H9 (cell line): ENCODE measurements at regions not wholly inside any gene's neighbourhood (a gene's known extent, or its start where the extent isn't known, plus 50 kb on each side); places are given as distances from the start of the nearest gene placed in this dataset.

Experiments used
- DNase-seq: peaks from one replicate; pipeline ENCODE4 v3.0.0-alpha.2; 2017
- H2AFZ ChIP-seq: one replicate; pipeline ENCODE4 v1.6.1; 2013; ENCODE audit warnings: mild to moderate bottlenecking, low read length, control low read depth, moderate library complexity
- H2AK5ac ChIP-seq: 2 replicates; pipeline ENCODE4 v1.6.1; 2013; ENCODE audit warnings: low read length, control low read depth, mixed read lengths; ENCODE audit not compliant: insufficient read length
- H2BK120ac ChIP-seq: one replicate; pipeline ENCODE4 v1.6.1; 2013; ENCODE audit warnings: low read depth, mild to moderate bottlenecking, low read length, control low read depth, inconsistent platforms; ENCODE audit not compliant: poor library complexity, severe bottlenecking
- H2BK12ac ChIP-seq: 2 replicates; pipeline ENCODE4 v1.6.1; 2013; ENCODE audit warnings: low read length, control low read depth, mixed read lengths, low read depth; ENCODE audit not compliant: insufficient read length
- H2BK15ac ChIP-seq: 2 replicates; pipeline ENCODE4 v1.6.1; 2013; ENCODE audit warnings: low read depth, low read length, control low read depth
- H2BK20ac ChIP-seq: one replicate; pipeline ENCODE4 v1.6.1; 2013; ENCODE audit warnings: low read depth, mild to moderate bottlenecking, low read length, control low read depth, inconsistent platforms; ENCODE audit not compliant: poor library complexity, severe bottlenecking
- H2BK5ac ChIP-seq: 2 replicates; pipeline ENCODE4 v1.6.1; 2013; ENCODE audit warnings: low read length, control low read depth, mixed read lengths; ENCODE audit not compliant: insufficient read length
- H3K14ac ChIP-seq: 2 replicates; pipeline ENCODE4 v1.6.1; 2013; ENCODE audit warnings: low read length, control low read depth; ENCODE audit not compliant: insufficient read depth
- H3K18ac ChIP-seq: 2 replicates; pipeline ENCODE4 v1.6.1; 2013; ENCODE audit warnings: low read depth, mild to moderate bottlenecking, mixed read lengths, low read length, control low read depth; ENCODE audit not compliant: insufficient read length
- H3K23ac ChIP-seq: 2 replicates; pipeline ENCODE4 v1.6.1; 2013; ENCODE audit warnings: low read length, control low read depth, mixed read lengths, low read depth; ENCODE audit not compliant: insufficient read length
- H3K23me2 ChIP-seq: 2 replicates; pipeline ENCODE4 v1.6.1; 2013; ENCODE audit warnings: low read depth, mild to moderate bottlenecking, mixed read lengths, low read length, control low read depth; ENCODE audit not compliant: insufficient read length, poor library complexity, severe bottlenecking
- H3K27ac ChIP-seq: 2 replicates; pipeline ENCODE4 v1.5.1; 2013; ENCODE audit warnings: low read length, control low read depth, mixed read lengths, low read depth; ENCODE audit not compliant: insufficient read length
- H3K27me3 ChIP-seq: 2 replicates; pipeline ENCODE4 v1.6.1; 2013; ENCODE audit warnings: low read length, control low read depth, inconsistent platforms; ENCODE audit not compliant: insufficient read depth
- H3K4ac ChIP-seq: 2 replicates; pipeline ENCODE4 v1.6.1; 2013; ENCODE audit warnings: low read depth, mild to moderate bottlenecking, control low read depth, inconsistent platforms, low read length, moderate library complexity
- H3K4me1 ChIP-seq: 2 replicates; pipeline ENCODE4 v1.6.1; 2013; ENCODE audit warnings: low read length, control low read depth, inconsistent platforms; ENCODE audit not compliant: insufficient read depth
- H3K4me2 ChIP-seq: 2 replicates; pipeline ENCODE4 v1.6.1; 2013; ENCODE audit warnings: low read length, control low read depth, mixed read lengths; ENCODE audit not compliant: insufficient read length, insufficient read depth
- H3K56ac ChIP-seq: 2 replicates; pipeline ENCODE4 v1.6.1; 2013; ENCODE audit warnings: low read depth, mild to moderate bottlenecking, mixed read lengths, low read length, control low read depth; ENCODE audit not compliant: insufficient read length
- H3K79me1 ChIP-seq: 2 replicates; pipeline ENCODE4 v1.6.1; 2013; ENCODE audit warnings: low read depth, mild to moderate bottlenecking, moderate library complexity, low read length, control low read depth, inconsistent platforms; ENCODE audit not compliant: insufficient read depth, poor library complexity, severe bottlenecking
- H3K79me2 ChIP-seq: 2 replicates; pipeline ENCODE4 v1.6.1; 2013; ENCODE audit warnings: low read length, control low read depth, inconsistent platforms; ENCODE audit not compliant: insufficient read depth
- H3K9ac ChIP-seq: 2 replicates; pipeline ENCODE4 v1.6.1; 2013; ENCODE audit warnings: low read length, control low read depth, mixed read lengths; ENCODE audit not compliant: insufficient read length; ENCODE audit errors: extremely low read depth
- H3K9me3 ChIP-seq: one replicate; pipeline ENCODE4 v1.6.1; 2013; ENCODE audit warnings: low read depth, low read length, inconsistent platforms; ENCODE audit not compliant: control insufficient read depth
- H3T11ph ChIP-seq: one replicate; pipeline ENCODE4 v1.6.1; 2013; ENCODE audit warnings: mild to moderate bottlenecking, low read length, control low read depth, inconsistent platforms
- H4K20me1 ChIP-seq: one replicate; pipeline ENCODE4 v1.6.1; 2013; ENCODE audit not compliant: control insufficient read depth, insufficient read length, insufficient read depth
- H4K5ac ChIP-seq: 2 replicates; pipeline ENCODE4 v1.6.1; 2013; ENCODE audit warnings: low read depth, mild to moderate bottlenecking, mixed read lengths, low read length, control low read depth; ENCODE audit not compliant: insufficient read length
- H4K8ac ChIP-seq: replicated peaks from 2 replicates; pipeline ENCODE4 v1.6.1; 2013; ENCODE audit warnings: low read length, control low read depth, mixed read lengths, low read depth; ENCODE audit not compliant: insufficient read length
- H4K91ac ChIP-seq: 2 replicates; pipeline ENCODE4 v1.6.1; 2013; ENCODE audit warnings: low read depth, mild to moderate bottlenecking, moderate library complexity, mixed read lengths, low read length, control low read depth; ENCODE audit not compliant: insufficient read length
- H3K27ac Mint-ChIP-seq, 3 experiments: 2 replicates in 2 of 3; 3 replicates in 1 of 3; pipeline ENCODE4 v1.8.0; 2020 to 2021; ENCODE audit warnings: mixed read lengths in 3 of 3, mild to moderate bottlenecking in 1 of 3, moderate library complexity in 1 of 3
- H3K27me3 Mint-ChIP-seq: 2 replicates; pipeline ENCODE4 v1.8.0; 2021; ENCODE audit warnings: low read depth, mild to moderate bottlenecking, moderate library complexity, mixed read lengths
- H3K36me3 Mint-ChIP-seq, 3 experiments: 2 replicates in 2 of 3; 3 replicates in 1 of 3; pipeline ENCODE4 v1.8.0; 2020 to 2021; ENCODE audit warnings: low read depth in 3 of 3, mixed read lengths in 3 of 3; ENCODE audit not compliant: insufficient read depth in 1 of 3
- H3K4me1 Mint-ChIP-seq, 2 experiments: 2 replicates each; pipeline ENCODE4 v1.8.0; 2020; ENCODE audit warnings: mixed read lengths in 2 of 2
- H3K4me3 Mint-ChIP-seq, 2 experiments: 2 replicates in 1 of 2; 3 replicates in 1 of 2; pipeline ENCODE4 v1.8.0; 2020 to 2021; ENCODE audit warnings: mild to moderate bottlenecking in 2 of 2, mixed read lengths in 2 of 2, moderate library complexity in 1 of 2
- H3K9me3 Mint-ChIP-seq, 2 experiments: 2 replicates in 1 of 2; 3 replicates in 1 of 2; pipeline ENCODE4 v1.8.0; 2020; ENCODE audit warnings: mild to moderate bottlenecking in 2 of 2, mixed read lengths in 2 of 2, moderate library complexity in 1 of 2
- WGBS: extraction: QIAGEN DNeasy Blood & Tissue Kit; methylation state at CpG from one replicate; pipeline ENCODE4 v1.1.7; 2013; ENCODE audit warnings: missing lambda C conversion rate, low lambda C conversion rate, mixed read lengths; ENCODE audit not compliant: insufficient read length; ENCODE audit errors: extremely low coverage; 5-methylcytosine and 5-hydroxymethylcytosine counted together
- TF ChIP-seq, protein P1 (sequence below): fragments of 200-600 bp; sonication (generic); conservative IDR thresholded peaks from 3 replicates; pipeline ENCODE4 v1.8.0; 2021; ENCODE audit warnings: antibody characterized with exemption, mild to moderate bottlenecking

DNA sequence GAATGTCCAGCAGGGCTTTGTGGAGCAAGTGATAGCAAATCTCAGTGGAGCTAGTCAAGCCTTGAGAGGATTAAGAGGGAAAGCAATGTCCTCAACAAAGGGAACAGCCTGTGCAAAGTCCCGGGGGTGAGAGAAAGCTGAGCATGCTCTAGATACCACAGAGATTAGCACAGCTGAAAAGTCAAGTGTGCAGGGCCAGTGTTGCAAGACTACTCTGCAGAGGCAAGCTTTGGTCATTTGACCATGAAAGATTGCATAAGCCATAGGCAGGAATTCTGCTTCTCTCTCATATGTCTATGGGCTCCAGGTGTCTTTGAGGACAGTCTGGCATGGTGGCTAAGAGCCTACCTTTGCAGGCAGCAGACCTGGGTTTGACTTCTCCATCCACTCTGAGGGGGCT is 181.0 kb upstream of the JUN start:
- Histone ChIP-seq H3K56ac (no peak overlapping the region), H3K79me1 (no peaks in the 10 kb centered on the region), H3K4me1 (no peaks in the 10 kb centered on the region), H4K20me1 (no peaks in the 10 kb centered on the region), H3T11ph (no peak overlapping the region), H2BK5ac (no peak overlapping the region), H4K5ac (no peak overlapping the region), H3K27me3 (no peaks in the 10 kb centered on the region), H3K23ac (no peak overlapping the region), H3K79me2 (no peaks in the 10 kb centered on the region), H2AK5ac (no peak overlapping the region), H3K9me3 (no peaks in the 10 kb centered on the region), H4K91ac (no peak overlapping the region), H3K14ac (no peak overlapping the region), H3K4me2 (no peak overlapping the region), H3K27ac (no peak overlapping the region), H3K23me2 (no peaks in the 10 kb centered on the region), H2BK15ac (no peak overlapping the region), H3K9ac (no peak overlapping the region), H2BK20ac (no peak overlapping the region), H2AFZ (no peak overlapping the region), H2BK120ac (no peak overlapping the region), H2BK12ac (no peak overlapping the region), H3K18ac (no peak overlapping the region), H4K8ac (no peak overlapping the region), H3K4ac (no peak overlapping the region)
- Mint-ChIP-seq H3K4me3 (no peak overlapping the region), H3K4me1 (0 out of 4 replicates have a peak, but pooled peaks cover 0 to 3% of the 10 kb centered on the region in 2 experiments), H3K27me3 (no peaks in the 10 kb centered on the region), H3K9me3 (peaks cover 9% of the 10 kb centered on the region in 2 experiments; a peak in 4 of 5 replicates), H3K27ac (no peak overlapping the region), H3K36me3 (peaks cover 0 to 7% (median 5%) of the 10 kb centered on the region in 3 experiments; a peak in 3 of 7 replicates)
- DNase-seq, result no peak
- TF ChIP-seq, protein P1, sequence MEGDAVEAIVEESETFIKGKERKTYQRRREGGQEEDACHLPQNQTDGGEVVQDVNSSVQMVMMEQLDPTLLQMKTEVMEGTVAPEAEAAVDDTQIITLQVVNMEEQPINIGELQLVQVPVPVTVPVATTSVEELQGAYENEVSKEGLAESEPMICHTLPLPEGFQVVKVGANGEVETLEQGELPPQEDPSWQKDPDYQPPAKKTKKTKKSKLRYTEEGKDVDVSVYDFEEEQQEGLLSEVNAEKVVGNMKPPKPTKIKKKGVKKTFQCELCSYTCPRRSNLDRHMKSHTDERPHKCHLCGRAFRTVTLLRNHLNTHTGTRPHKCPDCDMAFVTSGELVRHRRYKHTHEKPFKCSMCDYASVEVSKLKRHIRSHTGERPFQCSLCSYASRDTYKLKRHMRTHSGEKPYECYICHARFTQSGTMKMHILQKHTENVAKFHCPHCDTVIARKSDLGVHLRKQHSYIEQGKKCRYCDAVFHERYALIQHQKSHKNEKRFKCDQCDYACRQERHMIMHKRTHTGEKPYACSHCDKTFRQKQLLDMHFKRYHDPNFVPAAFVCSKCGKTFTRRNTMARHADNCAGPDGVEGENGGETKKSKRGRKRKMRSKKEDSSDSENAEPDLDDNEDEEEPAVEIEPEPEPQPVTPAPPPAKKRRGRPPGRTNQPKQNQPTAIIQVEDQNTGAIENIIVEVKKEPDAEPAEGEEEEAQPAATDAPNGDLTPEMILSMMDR, result no peak
- WGBS, result no CpG with 5 or more reads among the region's 1 CpG
